NCI-H345 treated with DMSO at 0.1 percent for 48 hours (cell line): ENCODE measurements at regions not wholly inside any gene's neighbourhood (a gene's known extent, or its start where the extent isn't known, plus 50 kb on each side); places are given as distances from the start of the nearest gene placed in this dataset.

Experiments
- DNase-seq: peaks from one replicate; lab custom pipeline; 2025; ENCODE audit not compliant: unreplicated experiment; lab: John Stamatoyannopoulos, UW

- DNase-seq = no peak
Measured at GRCh38 chr3:59265566-59265965, 215.7 kb upstream of the CFAP20DC start.

GRCh38 chr3:59264366-59264765, 214.5 kb upstream of the CFAP20DC start:
- no peak for DNase-seq

GRCh38 chr3:59263152-59263551, 213.3 kb upstream of the CFAP20DC start:
- DNase-seq = no peak

GRCh38 chr3:59262076-59262498, 212.3 kb upstream of the CFAP20DC start:
- DNase-seq = no peak

GRCh38 chr3:59261009-59261408, 211.2 kb upstream of the CFAP20DC start:
- DNase-seq = no peak

- DNase-seq = no peak
Measured at GRCh38 chr3:59258550-59259260, 208.9 kb upstream of the CFAP20DC start.

- no peak for DNase-seq
Measured at GRCh38 chr3:59257506-59257905, 207.7 kb upstream of the CFAP20DC start.

- no peak for DNase-seq
Measured at GRCh38 chr3:59256230-59256629, 206.4 kb upstream of the CFAP20DC start.

- DNase-seq = no peak
Measured at GRCh38 chr3:59254976-59255375, 205.2 kb upstream of the CFAP20DC start.

GRCh38 chr3:59254433-59254832, 204.6 kb upstream of the CFAP20DC start:
- no peak for DNase-seq

- no peak for DNase-seq
Measured at GRCh38 chr3:59253523-59253922, 203.7 kb upstream of the CFAP20DC start.

- no peak for DNase-seq
Measured at GRCh38 chr3:59251869-59252268, 202.0 kb upstream of the CFAP20DC start.

- DNase-seq = no peak
Measured at GRCh38 chr3:59250600-59250999, 200.8 kb upstream of the CFAP20DC start.

GRCh38 chr3:59249698-59250361, 200.0 kb upstream of the CFAP20DC start:
- no peak for DNase-seq

- DNase-seq = no peak
Measured at GRCh38 chr3:59249004-59249403, 199.2 kb upstream of the CFAP20DC start.

GRCh38 chr3:59247402-59247841, 197.6 kb upstream of the CFAP20DC start:
- no peak for DNase-seq

- no peak for DNase-seq
Measured at GRCh38 chr3:59246719-59247401, 197.0 kb upstream of the CFAP20DC start.

GRCh38 chr3:59245859-59246501, 196.2 kb upstream of the CFAP20DC start:
- DNase-seq = no peak

GRCh38 chr3:59245300-59245858, 195.6 kb upstream of the CFAP20DC start:
- no peak for DNase-seq

GRCh38 chr3:59244343-59244742, 194.5 kb upstream of the CFAP20DC start:
- DNase-seq = no peak

GRCh38 chr3:59243476-59243875, 193.7 kb upstream of the CFAP20DC start:
- DNase-seq = no peak
